H1 (cell line): ENCODE measurements at regions not wholly inside any gene's neighbourhood (a gene's known extent, or its start where the extent isn't known, plus 50 kb on each side); places are given as distances from the start of the nearest gene placed in this dataset.

ENCODE experiments used
- BACH1 ChIP-seq: IDR thresholded peaks from 2 replicates; pipeline ENCODE4 v1.6.1; 2012; ENCODE audit warnings: low read length, improper control_type of control experiment
- CBX8 ChIP-seq: fragments of 300-800, 300-1000 bp; sonication (generic); IDR thresholded peaks from 2 replicates; pipeline ENCODE4 v1.7.1; 2016; ENCODE audit warnings: low read depth, low read length, borderline replicate concordance
- CHD2 ChIP-seq: IDR thresholded peaks from 2 replicates; pipeline ENCODE4 v1.6.1; 2012; ENCODE audit warnings: low read length, improper control_type of control experiment
- CREB1 ChIP-seq: IDR thresholded peaks from 2 replicates; pipeline ENCODE4 v1.6.1; 2012; ENCODE audit warnings: inconsistent platforms
- CTBP2 ChIP-seq: IDR thresholded peaks from 2 replicates; pipeline ENCODE4 v1.7.0; 2011; ENCODE audit warnings: borderline replicate concordance, mild to moderate bottlenecking, moderate library complexity, mixed read lengths, low read length; ENCODE audit not compliant: insufficient read depth, insufficient read length
- MAFK ChIP-seq: IDR thresholded peaks from 2 replicates; pipeline ENCODE4 v1.6.1; 2012; ENCODE audit warnings: low read depth, mild to moderate bottlenecking, improper control_type of control experiment, low read length
- NANOG ChIP-seq: IDR thresholded peaks from 2 replicates; pipeline ENCODE4 v1.6.1; 2011; ENCODE audit warnings: low read length, low read depth, mild to moderate bottlenecking, inconsistent platforms; ENCODE audit not compliant: insufficient read depth, poor library complexity, severe bottlenecking
- NRF1 ChIP-seq: IDR thresholded peaks from 2 replicates; pipeline ENCODE4 v1.6.1; 2011; ENCODE audit warnings: mild to moderate bottlenecking, low read depth, low read length, improper control_type of control experiment
- PHF8 ChIP-seq: fragments of 200-600 bp; sonication (generic); conservative IDR thresholded peaks from 2 replicates; pipeline ENCODE4 v1.7.1; 2012; ENCODE audit warnings: low read depth, mild to moderate bottlenecking, inconsistent platforms, low read length, moderate library complexity
- POLR2A ChIP-seq, 2 experiments: IDR thresholded peaks; 1 replicate in 1 of 2; 2 replicates in 1 of 2; pipeline ENCODE4 v1.6.1; 2011; ENCODE audit warnings: low read depth in 2 of 2, low read length in 2 of 2, mild to moderate bottlenecking in 2 of 2; ENCODE audit errors: control extremely low read depth in 1 of 2
- TBP ChIP-seq: IDR thresholded peaks from 2 replicates; pipeline ENCODE4 v1.6.1; 2011; ENCODE audit warnings: low read depth, low read length, improper control_type of control experiment
- TF ChIP-seq, protein P1 (sequence below): fragments of 300-600 bp; sonication (generic); IDR thresholded peaks from 2 replicates; pipeline ENCODE4 v1.7.1; 2012; ENCODE audit warnings: low read length, moderate library complexity, mild to moderate bottlenecking, inconsistent platforms; ENCODE audit not compliant: insufficient replicate concordance

DNA sequence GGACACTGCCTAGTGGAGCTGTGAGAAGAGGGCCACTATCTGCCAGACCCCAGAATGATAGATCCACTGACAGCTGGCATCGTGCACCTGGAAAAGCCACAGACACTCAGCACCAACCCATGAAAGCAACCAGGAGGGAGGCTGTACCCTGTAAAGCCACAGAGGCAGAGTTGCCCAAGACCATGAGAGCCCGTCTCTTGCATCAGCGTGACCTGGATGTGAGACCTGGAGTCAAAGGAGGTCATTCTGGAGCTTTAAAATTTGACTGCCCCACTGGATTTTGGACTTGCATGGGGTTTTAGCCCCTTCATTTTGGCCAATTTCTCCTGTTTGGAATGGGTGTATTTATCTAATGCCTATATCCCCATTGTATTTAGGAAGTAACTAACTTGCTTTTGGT, 83.5 kb upstream of the P3H2 start (continued):
- TF ChIP-seq, protein P1, sequence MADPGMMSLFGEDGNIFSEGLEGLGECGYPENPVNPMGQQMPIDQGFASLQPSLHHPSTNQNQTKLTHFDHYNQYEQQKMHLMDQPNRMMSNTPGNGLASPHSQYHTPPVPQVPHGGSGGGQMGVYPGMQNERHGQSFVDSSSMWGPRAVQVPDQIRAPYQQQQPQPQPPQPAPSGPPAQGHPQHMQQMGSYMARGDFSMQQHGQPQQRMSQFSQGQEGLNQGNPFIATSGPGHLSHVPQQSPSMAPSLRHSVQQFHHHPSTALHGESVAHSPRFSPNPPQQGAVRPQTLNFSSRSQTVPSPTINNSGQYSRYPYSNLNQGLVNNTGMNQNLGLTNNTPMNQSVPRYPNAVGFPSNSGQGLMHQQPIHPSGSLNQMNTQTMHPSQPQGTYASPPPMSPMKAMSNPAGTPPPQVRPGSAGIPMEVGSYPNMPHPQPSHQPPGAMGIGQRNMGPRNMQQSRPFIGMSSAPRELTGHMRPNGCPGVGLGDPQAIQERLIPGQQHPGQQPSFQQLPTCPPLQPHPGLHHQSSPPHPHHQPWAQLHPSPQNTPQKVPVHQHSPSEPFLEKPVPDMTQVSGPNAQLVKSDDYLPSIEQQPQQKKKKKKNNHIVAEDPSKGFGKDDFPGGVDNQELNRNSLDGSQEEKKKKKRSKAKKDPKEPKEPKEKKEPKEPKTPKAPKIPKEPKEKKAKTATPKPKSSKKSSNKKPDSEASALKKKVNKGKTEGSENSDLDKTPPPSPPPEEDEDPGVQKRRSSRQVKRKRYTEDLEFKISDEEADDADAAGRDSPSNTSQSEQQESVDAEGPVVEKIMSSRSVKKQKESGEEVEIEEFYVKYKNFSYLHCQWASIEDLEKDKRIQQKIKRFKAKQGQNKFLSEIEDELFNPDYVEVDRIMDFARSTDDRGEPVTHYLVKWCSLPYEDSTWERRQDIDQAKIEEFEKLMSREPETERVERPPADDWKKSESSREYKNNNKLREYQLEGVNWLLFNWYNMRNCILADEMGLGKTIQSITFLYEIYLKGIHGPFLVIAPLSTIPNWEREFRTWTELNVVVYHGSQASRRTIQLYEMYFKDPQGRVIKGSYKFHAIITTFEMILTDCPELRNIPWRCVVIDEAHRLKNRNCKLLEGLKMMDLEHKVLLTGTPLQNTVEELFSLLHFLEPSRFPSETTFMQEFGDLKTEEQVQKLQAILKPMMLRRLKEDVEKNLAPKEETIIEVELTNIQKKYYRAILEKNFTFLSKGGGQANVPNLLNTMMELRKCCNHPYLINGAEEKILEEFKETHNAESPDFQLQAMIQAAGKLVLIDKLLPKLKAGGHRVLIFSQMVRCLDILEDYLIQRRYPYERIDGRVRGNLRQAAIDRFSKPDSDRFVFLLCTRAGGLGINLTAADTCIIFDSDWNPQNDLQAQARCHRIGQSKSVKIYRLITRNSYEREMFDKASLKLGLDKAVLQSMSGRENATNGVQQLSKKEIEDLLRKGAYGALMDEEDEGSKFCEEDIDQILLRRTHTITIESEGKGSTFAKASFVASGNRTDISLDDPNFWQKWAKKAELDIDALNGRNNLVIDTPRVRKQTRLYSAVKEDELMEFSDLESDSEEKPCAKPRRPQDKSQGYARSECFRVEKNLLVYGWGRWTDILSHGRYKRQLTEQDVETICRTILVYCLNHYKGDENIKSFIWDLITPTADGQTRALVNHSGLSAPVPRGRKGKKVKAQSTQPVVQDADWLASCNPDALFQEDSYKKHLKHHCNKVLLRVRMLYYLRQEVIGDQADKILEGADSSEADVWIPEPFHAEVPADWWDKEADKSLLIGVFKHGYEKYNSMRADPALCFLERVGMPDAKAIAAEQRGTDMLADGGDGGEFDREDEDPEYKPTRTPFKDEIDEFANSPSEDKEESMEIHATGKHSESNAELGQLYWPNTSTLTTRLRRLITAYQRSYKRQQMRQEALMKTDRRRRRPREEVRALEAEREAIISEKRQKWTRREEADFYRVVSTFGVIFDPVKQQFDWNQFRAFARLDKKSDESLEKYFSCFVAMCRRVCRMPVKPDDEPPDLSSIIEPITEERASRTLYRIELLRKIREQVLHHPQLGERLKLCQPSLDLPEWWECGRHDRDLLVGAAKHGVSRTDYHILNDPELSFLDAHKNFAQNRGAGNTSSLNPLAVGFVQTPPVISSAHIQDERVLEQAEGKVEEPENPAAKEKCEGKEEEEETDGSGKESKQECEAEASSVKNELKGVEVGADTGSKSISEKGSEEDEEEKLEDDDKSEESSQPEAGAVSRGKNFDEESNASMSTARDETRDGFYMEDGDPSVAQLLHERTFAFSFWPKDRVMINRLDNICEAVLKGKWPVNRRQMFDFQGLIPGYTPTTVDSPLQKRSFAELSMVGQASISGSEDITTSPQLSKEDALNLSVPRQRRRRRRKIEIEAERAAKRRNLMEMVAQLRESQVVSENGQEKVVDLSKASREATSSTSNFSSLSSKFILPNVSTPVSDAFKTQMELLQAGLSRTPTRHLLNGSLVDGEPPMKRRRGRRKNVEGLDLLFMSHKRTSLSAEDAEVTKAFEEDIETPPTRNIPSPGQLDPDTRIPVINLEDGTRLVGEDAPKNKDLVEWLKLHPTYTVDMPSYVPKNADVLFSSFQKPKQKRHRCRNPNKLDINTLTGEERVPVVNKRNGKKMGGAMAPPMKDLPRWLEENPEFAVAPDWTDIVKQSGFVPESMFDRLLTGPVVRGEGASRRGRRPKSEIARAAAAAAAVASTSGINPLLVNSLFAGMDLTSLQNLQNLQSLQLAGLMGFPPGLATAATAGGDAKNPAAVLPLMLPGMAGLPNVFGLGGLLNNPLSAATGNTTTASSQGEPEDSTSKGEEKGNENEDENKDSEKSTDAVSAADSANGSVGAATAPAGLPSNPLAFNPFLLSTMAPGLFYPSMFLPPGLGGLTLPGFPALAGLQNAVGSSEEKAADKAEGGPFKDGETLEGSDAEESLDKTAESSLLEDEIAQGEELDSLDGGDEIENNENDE: no peak
- TF ChIP-seq POLR2A (IDR thresholded peaks at IDR 0.05; ENCODE audit: control extremely low read depth in 1 of 2, low read depth in 2 of 2, low read length in 2 of 2) (no peak), TBP (no peak), CHD2 (no peak), NANOG (no peak), CREB1 (no peak), BACH1 (no peak), CBX8 (no peak), PHF8 (no peak), MAFK (no peak), NRF1 (no peak), CTBP2 (no peak)
